Mesenchymal stem cell (in vitro differentiated cells and primary cell): ENCODE measurements at regions not wholly inside any gene's neighbourhood (a gene's known extent, or its start where the extent isn't known, plus 50 kb on each side); places are given as distances from the start of the nearest gene placed in this dataset.

Source experiments
- DNase-seq: peaks from one replicate; pipeline ENCODE4 v3.0.0-alpha.2; 2013
- H2AFZ ChIP-seq: one replicate; pipeline ENCODE4 v1.6.1; 2013; ENCODE audit warnings: low read depth, mild to moderate bottlenecking, control low read depth, inconsistent platforms, low read length, moderate library complexity
- H2AK5ac ChIP-seq: 2 replicates; pipeline ENCODE4 v1.6.1; 2013; ENCODE audit warnings: low read length, moderate library complexity, mild to moderate bottlenecking, inconsistent platforms; ENCODE audit not compliant: severe bottlenecking
- H2BK120ac ChIP-seq: one replicate; pipeline ENCODE4 v1.6.1; 2013; ENCODE audit warnings: low read depth, mild to moderate bottlenecking, inconsistent platforms, low read length, moderate library complexity
- H2BK12ac ChIP-seq, 2 experiments: one replicate each; pipeline ENCODE4 v1.6.1; 2013; ENCODE audit warnings: inconsistent platforms in 2 of 2, low read length in 2 of 2, mild to moderate bottlenecking in 2 of 2, moderate library complexity in 2 of 2, control low read depth in 1 of 2
- H2BK15ac ChIP-seq: one replicate; pipeline ENCODE4 v1.6.1; 2013; ENCODE audit warnings: mild to moderate bottlenecking, low read depth, inconsistent platforms; ENCODE audit not compliant: poor library complexity, severe bottlenecking
- H2BK5ac ChIP-seq: 2 replicates; pipeline ENCODE4 v1.6.1; 2013; ENCODE audit warnings: low read depth, mild to moderate bottlenecking, low read length, control low read depth, inconsistent platforms; ENCODE audit not compliant: poor library complexity, severe bottlenecking
- H3K14ac ChIP-seq, 2 experiments: one replicate each; pipeline ENCODE4 v1.6.1; 2013; ENCODE audit warnings: inconsistent platforms in 2 of 2, low read length in 2 of 2, control low read depth in 1 of 2, mild to moderate bottlenecking in 1 of 2, moderate library complexity in 1 of 2
- H3K18ac ChIP-seq, 2 experiments: one replicate each; pipeline ENCODE4 v1.6.1; 2013; ENCODE audit warnings: inconsistent platforms in 2 of 2, low read length in 2 of 2, control low read depth in 1 of 2, low read depth in 1 of 2, mild to moderate bottlenecking in 1 of 2
- H3K23ac ChIP-seq, 2 experiments: one replicate each; pipeline ENCODE4 v1.6.1; 2013; ENCODE audit warnings: inconsistent platforms in 2 of 2, low read length in 2 of 2, mild to moderate bottlenecking in 2 of 2, moderate library complexity in 2 of 2, control low read depth in 1 of 2
- H3K27ac ChIP-seq: 2 replicates; pipeline ENCODE4 v1.5.1; 2013; ENCODE audit warnings: mild to moderate bottlenecking, moderate library complexity, low read length, control low read depth, inconsistent platforms; ENCODE audit not compliant: poor library complexity, severe bottlenecking
- H3K27me3 ChIP-seq, 2 experiments: 2 replicates each; pipeline versions ENCODE4 v1.6.1 to v1.7.0; 2013; ENCODE audit warnings: low read length in 2 of 2, mild to moderate bottlenecking in 2 of 2, moderate library complexity in 2 of 2, control low read depth in 1 of 2, inconsistent platforms in 1 of 2; ENCODE audit not compliant: control insufficient read depth in 1 of 2, insufficient read depth in 1 of 2
- H3K36me3 ChIP-seq, 2 experiments: 2 replicates each; pipeline versions ENCODE4 v1.6.1 to v1.7.0; 2013; ENCODE audit warnings: low read length in 2 of 2, control low read depth in 1 of 2, inconsistent platforms in 1 of 2, low read depth in 1 of 2, mild to moderate bottlenecking in 1 of 2; ENCODE audit not compliant: insufficient read depth in 2 of 2, control insufficient read depth in 1 of 2
- H3K4ac ChIP-seq, 2 experiments: one replicate each; pipeline ENCODE4 v1.6.1; 2013; ENCODE audit warnings: inconsistent platforms in 2 of 2, low read length in 2 of 2, mild to moderate bottlenecking in 2 of 2, moderate library complexity in 2 of 2, control low read depth in 1 of 2, low read depth in 1 of 2
- H3K4me1 ChIP-seq: 2 replicates; pipeline ENCODE4 v1.6.1; 2013; ENCODE audit warnings: low read depth, low read length, control low read depth; ENCODE audit not compliant: control insufficient read depth, insufficient read depth
- H3K4me2 ChIP-seq: 2 replicates; pipeline ENCODE4 v1.6.1; 2013; ENCODE audit warnings: low read length, mild to moderate bottlenecking, inconsistent platforms; ENCODE audit not compliant: poor library complexity, severe bottlenecking
- H3K4me3 ChIP-seq, 2 experiments: 2 replicates each; pipeline versions ENCODE4 v1.5.1 to v1.7.0; 2013; ENCODE audit warnings: low read length in 2 of 2, mild to moderate bottlenecking in 2 of 2, control low read depth in 1 of 2, low read depth in 1 of 2; ENCODE audit not compliant: insufficient read depth in 1 of 2
- H3K79me1 ChIP-seq: replicated peaks from 2 replicates; pipeline ENCODE4 v1.6.1; 2013; ENCODE audit warnings: mild to moderate bottlenecking, control low read depth, low read length, inconsistent platforms; ENCODE audit not compliant: poor library complexity, severe bottlenecking
- H3K9ac ChIP-seq: 2 replicates; pipeline ENCODE4 v1.7.0; 2013; ENCODE audit warnings: mild to moderate bottlenecking, low read length, moderate library complexity
- H3K9me3 ChIP-seq: 2 replicates; pipeline ENCODE4 v1.7.0; 2013; ENCODE audit warnings: mild to moderate bottlenecking, low read length; ENCODE audit not compliant: control insufficient read depth
- H4K8ac ChIP-seq: one replicate; pipeline ENCODE4 v1.6.1; 2013; ENCODE audit warnings: inconsistent platforms, mild to moderate bottlenecking, low read length, moderate library complexity
- H4K91ac ChIP-seq: one replicate; pipeline ENCODE4 v1.6.1; 2013; ENCODE audit warnings: mild to moderate bottlenecking, low read length, inconsistent platforms
- WGBS: methylation state at CpG from one replicate; pipeline ENCODE4 v1.1.7; 2013; ENCODE audit warnings: mixed read lengths; 5-methylcytosine and 5-hydroxymethylcytosine counted together

- no peak overlapping the region for H2BK5ac ChIP-seq
- no peaks in the 10 kb centered on the region for H3K4me1 ChIP-seq
- H3K23ac ChIP-seq: no peak overlapping the region
- peaks cover 29% of the 10 kb centered on the region for H3K9me3 ChIP-seq
- no peak overlapping the region for H3K4me3 ChIP-seq
- H3K36me3 ChIP-seq: no peaks in the 10 kb centered on the region
- no peaks in the 10 kb centered on the region for H3K79me1 ChIP-seq
- no peak overlapping the region for H4K8ac ChIP-seq
- H3K9ac ChIP-seq: no peak overlapping the region
- H2BK15ac ChIP-seq: no peak overlapping the region
- H3K27ac ChIP-seq: no peak overlapping the region
- H2AK5ac ChIP-seq: no peak overlapping the region
- no peaks in the 10 kb centered on the region for H3K27me3 ChIP-seq
- H2BK120ac ChIP-seq: no peak overlapping the region
- no peak overlapping the region for H2AFZ ChIP-seq
- DNase-seq: no peak
- no peak overlapping the region for H3K14ac ChIP-seq
- no peak overlapping the region for H3K4ac ChIP-seq
- no peak overlapping the region for H3K18ac ChIP-seq
- H3K4me2 ChIP-seq: no peak overlapping the region
- no peak overlapping the region for H2BK12ac ChIP-seq
- H4K91ac ChIP-seq: no peak overlapping the region
Measured at GRCh38 chr12:17414596-17414995, 675.4 kb downstream of the RERGL start.

GRCh38 chr12:17411662-17412061 is 678.3 kb downstream of the RERGL start:
- no peak overlapping the region for H3K18ac ChIP-seq
- no peak overlapping the region for H3K9ac ChIP-seq
- H3K4me2 ChIP-seq: no peak overlapping the region
- WGBS: 97% methylated on average over 5 of the region's 5 CpGs
- H3K4me1 ChIP-seq: no peaks in the 10 kb centered on the region
- no peak overlapping the region for H3K4me3 ChIP-seq
- H3K79me1 ChIP-seq: no peaks in the 10 kb centered on the region
- no peak overlapping the region for H2BK5ac ChIP-seq
- H3K14ac ChIP-seq: no peak overlapping the region
- no peak overlapping the region for H2AK5ac ChIP-seq
- H4K91ac ChIP-seq: no peak overlapping the region
- H3K4ac ChIP-seq: no peak overlapping the region
- no peaks in the 10 kb centered on the region for H3K27me3 ChIP-seq
- H3K36me3 ChIP-seq: no peaks in the 10 kb centered on the region
- H3K9me3 ChIP-seq: peaks cover 15% of the 10 kb centered on the region
- H2AFZ ChIP-seq: no peak overlapping the region
- no peak overlapping the region for H2BK12ac ChIP-seq
- H3K23ac ChIP-seq: no peak overlapping the region
- no peak overlapping the region for H4K8ac ChIP-seq
- no peak for DNase-seq
- no peak overlapping the region for H2BK120ac ChIP-seq
- H3K27ac ChIP-seq: no peak overlapping the region
- no peak overlapping the region for H2BK15ac ChIP-seq

- WGBS: 72% methylated on average over 3 of the region's 4 CpGs
- Histone ChIP-seq H3K9ac (no peak overlapping the region), H3K4me3 (no peak overlapping the region), H3K4me2 (no peak overlapping the region), H2BK5ac (no peak overlapping the region), H3K27me3 (no peaks in the 10 kb centered on the region), H3K14ac (no peak overlapping the region), H2BK12ac (no peak overlapping the region), H3K4me1 (no peaks in the 10 kb centered on the region), H2BK120ac (no peak overlapping the region), H3K23ac (no peak overlapping the region), H4K8ac (no peak overlapping the region), H2BK15ac (no peak overlapping the region), H3K4ac (no peak overlapping the region), H3K36me3 (no peaks in the 10 kb centered on the region), H2AFZ (no peak overlapping the region), H3K9me3 (peaks cover 15% of the 10 kb centered on the region), H3K27ac (no peak overlapping the region), H3K18ac (no peak overlapping the region), H3K79me1 (no peaks in the 10 kb centered on the region), H2AK5ac (no peak overlapping the region), H4K91ac (no peak overlapping the region)
- DNase-seq: no peak
Measured at GRCh38 chr12:17388679-17389078, 701.3 kb downstream of the RERGL start.

GRCh38 chr12:17383321-17383720 is 706.7 kb downstream of the RERGL start:
- no peaks in the 10 kb centered on the region for H3K4me1 ChIP-seq
- H3K27me3 ChIP-seq: no peaks in the 10 kb centered on the region
- H3K9ac ChIP-seq: no peak overlapping the region
- DNase-seq: no peak
- H2BK120ac ChIP-seq: no peak overlapping the region
- H4K91ac ChIP-seq: no peak overlapping the region
- no peak overlapping the region for H3K14ac ChIP-seq
- H3K9me3 ChIP-seq: peaks cover 16% of the 10 kb centered on the region
- no peak overlapping the region for H3K4me2 ChIP-seq
- no peak overlapping the region for H2BK12ac ChIP-seq
- no peak overlapping the region for H2AFZ ChIP-seq
- no peak overlapping the region for H2BK15ac ChIP-seq
- H2BK5ac ChIP-seq: no peak overlapping the region
- no peak overlapping the region for H3K4ac ChIP-seq
- WGBS: 55% methylated on average over 3 of the region's 3 CpGs
- no peak overlapping the region for H3K18ac ChIP-seq
- no peaks in the 10 kb centered on the region for H3K36me3 ChIP-seq
- H3K4me3 ChIP-seq: no peak overlapping the region
- H3K23ac ChIP-seq: no peak overlapping the region
- no peaks in the 10 kb centered on the region for H3K79me1 ChIP-seq
- H4K8ac ChIP-seq: no peak overlapping the region
- H2AK5ac ChIP-seq: no peak overlapping the region
- no peak overlapping the region for H3K27ac ChIP-seq
